IMR-90 (cell line): ENCODE measurements at regions not wholly inside any gene's neighbourhood (a gene's known extent, or its start where the extent isn't known, plus 50 kb on each side); places are given as distances from the start of the nearest gene placed in this dataset.

Experiments used
- ATAC-seq: fragments of 200-7000 bp; cut with Tn5 transposase; 2 replicates; pipeline ENCODE4 v1.9.1; 2020; ENCODE audit warnings: low read depth, mild to moderate bottlenecking, moderate library complexity
- BruUV-seq: library from RNA; stranded (reverse); fragments of 400-500 nt; replicated peaks from 2 replicates; lab custom pipeline; 2021; lab: Mats Ljungman, UMichigan
- CTCF ChIA-PET: fragments of 300-600 bp; formaldehyde crosslinking; extraction: SDS; loops from one replicate; lab custom pipeline; 2021; ENCODE audit warnings: antibody characterized with exemption; lab: Yijun Ruan, JAX
- POLR2A ChIA-PET: fragments of 300-600 bp; sonication (Branson Sonifier 250); formaldehyde crosslinking; loops from one replicate; lab custom pipeline; 2022; ENCODE audit warnings: antibody characterized with exemption; ENCODE audit not compliant: unreplicated experiment; lab: Charles Lee
- DNase-seq: peaks from one replicate; pipeline ENCODE4 v3.0.0; 2013
- H2AFZ ChIP-seq: replicated peaks from 2 replicates; pipeline ENCODE3; 2013; ENCODE audit warnings: low read length, mild to moderate bottlenecking; ENCODE audit not compliant: poor library complexity
- H2AK5ac ChIP-seq: 2 replicates; pipeline ENCODE4 v1.6.1; 2013; ENCODE audit warnings: low read depth, low read length, inconsistent platforms
- H2AK9ac ChIP-seq: replicated peaks from 2 replicates; pipeline ENCODE3; 2013; ENCODE audit warnings: mild to moderate bottlenecking, low read depth, low read length, moderate library complexity; ENCODE audit not compliant: poor library complexity
- H2BK120ac ChIP-seq: 2 replicates; pipeline ENCODE4 v1.6.1; 2013; ENCODE audit warnings: low read depth, low read length, inconsistent platforms
- H2BK15ac ChIP-seq: 3 replicates; pipeline ENCODE4 v1.6.1; 2013; ENCODE audit warnings: low read depth, low read length, inconsistent platforms
- H2BK20ac ChIP-seq: 2 replicates; pipeline ENCODE4 v1.6.1; 2013; ENCODE audit warnings: low read depth, mild to moderate bottlenecking, inconsistent platforms, low read length, moderate library complexity
- H2BK5ac ChIP-seq: 2 replicates; pipeline ENCODE4 v1.6.1; 2013; ENCODE audit warnings: mild to moderate bottlenecking, low read depth, low read length, inconsistent platforms; ENCODE audit not compliant: poor library complexity, severe bottlenecking
- H3K14ac ChIP-seq: replicated peaks from 2 replicates; pipeline ENCODE4 v1.6.1; 2013; ENCODE audit warnings: low read depth, low read length, inconsistent platforms
- H3K18ac ChIP-seq: 2 replicates; pipeline ENCODE4 v1.6.1; 2013; ENCODE audit warnings: low read depth, low read length, control low read depth
- H3K23ac ChIP-seq: 2 replicates; pipeline ENCODE4 v1.6.1; 2013; ENCODE audit warnings: low read depth, low read length, inconsistent platforms
- H3K27ac ChIP-seq: 2 replicates; pipeline ENCODE4 v1.5.1; 2013; ENCODE audit warnings: mild to moderate bottlenecking, control low read depth, low read length; ENCODE audit not compliant: insufficient read depth
- H3K27me3 ChIP-seq: 2 replicates; pipeline ENCODE4 v1.6.1; 2013; ENCODE audit warnings: low read length; ENCODE audit not compliant: control insufficient read depth, insufficient read depth
- H3K36me3 ChIP-seq: 2 replicates; pipeline ENCODE4 v1.6.1; 2013; ENCODE audit warnings: low read length, mixed read lengths; ENCODE audit not compliant: control insufficient read depth, insufficient read depth
- H3K4ac ChIP-seq: 2 replicates; pipeline ENCODE4 v1.6.1; 2013; ENCODE audit warnings: low read depth, low read length, inconsistent platforms
- H3K4me1 ChIP-seq: 2 replicates; pipeline ENCODE4 v1.6.1; 2013; ENCODE audit warnings: low read length, mixed read lengths; ENCODE audit not compliant: control insufficient read depth, insufficient read depth
- H3K4me2 ChIP-seq: 2 replicates; pipeline ENCODE4 v1.6.1; 2013; ENCODE audit warnings: low read depth, mild to moderate bottlenecking, control low read depth, low read length, moderate library complexity
- H3K4me3 ChIP-seq: 2 replicates; pipeline ENCODE4 v1.5.1; 2013; ENCODE audit warnings: low read depth, mild to moderate bottlenecking, control low read depth, low read length, moderate library complexity; ENCODE audit not compliant: insufficient read depth
- H3K56ac ChIP-seq: 2 replicates; pipeline ENCODE4 v1.6.1; 2013; ENCODE audit warnings: low read length, inconsistent platforms; ENCODE audit not compliant: insufficient read depth; ENCODE audit errors: extremely low read depth
- H3K79me1 ChIP-seq, 2 experiments: 2 replicates each; pipeline ENCODE4 v1.6.1; 2013; ENCODE audit warnings: low read length in 2 of 2, inconsistent platforms in 1 of 2, low read depth in 1 of 2
- H3K9ac ChIP-seq: 2 replicates; pipeline ENCODE4 v1.6.1; 2013; ENCODE audit warnings: low read depth, low read length, control low read depth
- H3K9me1 ChIP-seq: 2 replicates; pipeline ENCODE4 v1.6.1; 2013; ENCODE audit warnings: low read length, inconsistent platforms; ENCODE audit not compliant: insufficient read depth
- H3K9me3 ChIP-seq: 2 replicates; pipeline ENCODE4 v1.6.1; 2013; ENCODE audit warnings: low read length; ENCODE audit not compliant: control insufficient read depth, insufficient read depth
- H4K20me1 ChIP-seq: 2 replicates; pipeline ENCODE4 v1.6.1; 2013; ENCODE audit warnings: low read length, inconsistent platforms; ENCODE audit not compliant: insufficient read depth
- H4K5ac ChIP-seq: 2 replicates; pipeline ENCODE4 v1.6.1; 2013; ENCODE audit warnings: mild to moderate bottlenecking, low read depth, low read length, control low read depth
- H4K8ac ChIP-seq, 2 experiments: 2 replicates each; pipeline ENCODE4 v1.6.1; 2013; ENCODE audit warnings: low read depth in 2 of 2, low read length in 2 of 2, control low read depth in 1 of 2, inconsistent platforms in 1 of 2
- H4K91ac ChIP-seq: 2 replicates; pipeline ENCODE4 v1.6.1; 2013; ENCODE audit warnings: low read depth, low read length, inconsistent platforms; ENCODE audit not compliant: insufficient read depth
- CEBPB ChIP-seq: IDR thresholded peaks from 2 replicates; pipeline ENCODE4 v1.6.1; 2012; ENCODE audit warnings: low read depth, low read length, improper control_type of control experiment
- CHD1 ChIP-seq: IDR thresholded peaks from 2 replicates; pipeline ENCODE4 v1.6.1; 2012; ENCODE audit warnings: low read depth, low read length, improper control_type of control experiment
- MAFK ChIP-seq: IDR thresholded peaks from 2 replicates; pipeline ENCODE4 v1.6.1; 2012; ENCODE audit warnings: low read depth, low read length, improper control_type of control experiment
- MAZ ChIP-seq: IDR thresholded peaks from 2 replicates; pipeline ENCODE4 v1.6.1; 2012; ENCODE audit warnings: low read depth, mild to moderate bottlenecking, low read length, improper control_type of control experiment, moderate library complexity, borderline replicate concordance
- POLR2A ChIP-seq: IDR thresholded peaks from 2 replicates; pipeline ENCODE4 v1.6.1; 2012; ENCODE audit warnings: mild to moderate bottlenecking, low read depth, low read length
- RCOR1 ChIP-seq: IDR thresholded peaks from 2 replicates; pipeline ENCODE4 v1.6.1; 2012; ENCODE audit warnings: mild to moderate bottlenecking, low read length, improper control_type of control experiment; ENCODE audit not compliant: insufficient replicate concordance
- RFX5 ChIP-seq: IDR thresholded peaks from 2 replicates; pipeline ENCODE4 v1.8.0; 2012; ENCODE audit warnings: low read depth, mild to moderate bottlenecking, low read length, moderate library complexity
- SMC3 ChIP-seq: fragments of 150-350 bp; IDR thresholded peaks from 2 replicates; pipeline ENCODE4 v1.6.1; 2016; ENCODE audit warnings: low read depth, mild to moderate bottlenecking, antibody characterized with exemption, low read length, moderate library complexity
- WGBS, 2 experiments: methylation state at CpG; one replicate each; pipeline versions ENCODE4 v1.1.5 to v1.1.7; 2013; ENCODE audit warnings: missing lambda C conversion rate in 2 of 2; ENCODE audit not compliant: insufficient read length in 1 of 2; ENCODE audit errors: extremely low coverage in 2 of 2; 5-methylcytosine and 5-hydroxymethylcytosine counted together
- dilution Hi-C: fragments of 300-500 bp; cut with HindIII; formaldehyde crosslinking; loops from one replicate; pipeline ENCODE4 v1.14.3; 2018; ENCODE audit warnings: low sequenced_read_pairs; ENCODE audit not compliant: unreplicated experiment
- in situ Hi-C: fragments of 300-500 bp; cut with MboI; formaldehyde crosslinking; loops from 3 replicates; pipeline ENCODE4 v1.14.3; 2019; ENCODE audit warnings: low sequenced_read_pairs, inconsistent platforms, mixed read lengths
- intact Hi-C: fragments of 100-400 bp; cut with micrococcal nuclease; formaldehyde crosslinking; loops from 2 replicates; pipeline ENCODE4 v1.10.0; 2022

DNA sequence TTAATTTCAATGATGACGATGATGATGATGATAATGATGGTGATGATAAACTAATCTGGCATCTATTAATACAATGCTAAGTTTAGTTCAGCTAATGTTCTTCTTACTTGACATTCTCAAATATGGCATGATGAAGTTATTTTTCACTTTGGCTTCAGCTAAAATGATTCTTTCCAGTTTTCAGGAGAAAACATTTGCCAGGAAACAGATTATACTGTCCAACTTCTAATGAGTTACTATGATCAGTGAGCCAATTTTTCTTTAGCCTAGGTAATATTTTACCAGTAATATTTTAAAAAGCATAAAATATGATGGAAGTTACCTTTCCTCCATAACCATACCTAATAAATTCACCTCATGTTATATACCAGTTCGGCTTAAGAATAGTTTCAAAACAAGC is 245.7 kb upstream of the CSNK1A1L start:
- no peak overlapping the region for H3K18ac ChIP-seq
- no peaks in the 10 kb centered on the region for H4K20me1 ChIP-seq
- no peak overlapping the region for H4K91ac ChIP-seq
- no peak overlapping the region for H2BK15ac ChIP-seq
- CTCF ChIA-PET: no interaction called here
- ATAC-seq (no peak), DNase-seq (no peak)
- no peak overlapping the region for H4K5ac ChIP-seq
- POLR2A ChIA-PET: no interaction called here
- H3K9me3 ChIP-seq: no peaks in the 10 kb centered on the region
- intact Hi-C loops: no loop called here
- H2AK9ac ChIP-seq: no peak overlapping the region
- H3K56ac ChIP-seq: no peak overlapping the region
- WGBS, 2 experiments: no CpG with 5 or more reads among the region's 2 CpGs
- no peak overlapping the region for H2BK20ac ChIP-seq
- no peak overlapping the region for H4K8ac ChIP-seq
- dilution Hi-C loops: no loop called here
- H3K4me1 ChIP-seq: peaks cover 4% of the 10 kb centered on the region; the same call in 1 of the 2 replicates
- H2AFZ ChIP-seq: no peak overlapping the region
- H3K27me3 ChIP-seq: no peaks in the 10 kb centered on the region
- H3K14ac ChIP-seq: no peak overlapping the region
- H3K36me3 ChIP-seq: no peaks in the 10 kb centered on the region
- no peak overlapping the region for H2BK5ac ChIP-seq
- H2AK5ac ChIP-seq: no peak overlapping the region
- no peak overlapping the region for H3K4me2 ChIP-seq
- H2BK120ac ChIP-seq: no peak overlapping the region
- H3K23ac ChIP-seq: no peak overlapping the region
- no peak overlapping the region for H3K9ac ChIP-seq
- no TSS peak for BruUV-seq
- 0 out of 2 replicates have a peak, but pooled peaks cover 6% of the 10 kb centered on the region for H3K9me1 ChIP-seq
- no peak overlapping the region for H3K4me3 ChIP-seq
- TF ChIP-seq RCOR1 (no peak), MAZ (no peak), CEBPB (no peak), RFX5 (no peak), MAFK (no peak), CHD1 (no peak), SMC3 (no peak), POLR2A (no peak)
- in situ Hi-C loops: no loop called here
- H3K27ac ChIP-seq: no peak overlapping the region
- no peak overlapping the region for H3K4ac ChIP-seq
- H3K79me1 ChIP-seq: no peaks in the 10 kb centered on the region
